ENCODE measurements at regions not wholly inside any gene's neighbourhood (a gene's known extent, or its start where the extent isn't known, plus 50 kb on each side); places are given as distances from the start of the nearest gene placed in this dataset.

- no peak overlapping the region for H3K4me3 ChIP-seq (ENCODE audit: low read depth, low read length)
- no peak for DNase-seq (ENCODE audit: low read depth)
- no peak for TF ChIP-seq CTCF (conservative IDR thresholded peaks at IDR 0.05; ENCODE audit: low read depth, low read length)
These were observed 156.9 kb upstream of the RHOBTB1 start for GRCh38 chr10:61100887-61101286.

- DNase-seq (ENCODE audit: low read depth) = no peak
- no peak for TF ChIP-seq CTCF (conservative IDR thresholded peaks at IDR 0.05; ENCODE audit: low read depth, low read length)
- H3K4me3 ChIP-seq (ENCODE audit: low read depth, low read length) = no peak overlapping the region
These were observed 155.8 kb upstream of the RHOBTB1 start for GRCh38 chr10:61099756-61100155.

- no peak for TF ChIP-seq CTCF (conservative IDR thresholded peaks at IDR 0.05; ENCODE audit: low read depth, low read length)
- DNase-seq (ENCODE audit: low read depth) = no peak
- H3K4me3 ChIP-seq (ENCODE audit: low read depth, low read length) = no peak overlapping the region
These were observed 155.0 kb upstream of the RHOBTB1 start for GRCh38 chr10:61098966-61099365.

- no peak for DNase-seq (ENCODE audit: low read depth)
- TF ChIP-seq CTCF (conservative IDR thresholded peaks at IDR 0.05; ENCODE audit: low read depth, low read length) = no peak
These were observed 153.0 kb upstream of the RHOBTB1 start for GRCh38 chr10:61097026-61097425.

GRCh38 chr10:61096056-61096455, 152.1 kb upstream of the RHOBTB1 start:
- no peak overlapping the region for H3K4me3 ChIP-seq (ENCODE audit: low read depth, low read length)
- DNase-seq (ENCODE audit: low read depth) = no peak
- TF ChIP-seq CTCF (conservative IDR thresholded peaks at IDR 0.05; ENCODE audit: low read depth, low read length) = no peak

More at GRCh38 chr10:61097026-61097425, 153.0 kb upstream of the RHOBTB1 start:
- H3K4me3 ChIP-seq (ENCODE audit: low read depth, low read length) = no peak overlapping the region

GRCh38 chr10:61091531-61091930, 147.5 kb upstream of the RHOBTB1 start:
- H3K4me3 ChIP-seq (ENCODE audit: low read depth, low read length) = no peak overlapping the region
- DNase-seq (ENCODE audit: low read depth) = no peak
- no peak for TF ChIP-seq CTCF (conservative IDR thresholded peaks at IDR 0.05; ENCODE audit: low read depth, low read length)

GRCh38 chr10:61089251-61089650, 145.3 kb upstream of the RHOBTB1 start:
- DNase-seq (ENCODE audit: low read depth) = no peak
- TF ChIP-seq CTCF (conservative IDR thresholded peaks at IDR 0.05; ENCODE audit: low read depth, low read length) = no peak
- no peak overlapping the region for H3K4me3 ChIP-seq (ENCODE audit: low read depth, low read length)
